ENCODE measurements at regions not wholly inside any gene's neighbourhood (a gene's known extent, or its start where the extent isn't known, plus 50 kb on each side); places are given as distances from the start of the nearest gene placed in this dataset.

DNA sequence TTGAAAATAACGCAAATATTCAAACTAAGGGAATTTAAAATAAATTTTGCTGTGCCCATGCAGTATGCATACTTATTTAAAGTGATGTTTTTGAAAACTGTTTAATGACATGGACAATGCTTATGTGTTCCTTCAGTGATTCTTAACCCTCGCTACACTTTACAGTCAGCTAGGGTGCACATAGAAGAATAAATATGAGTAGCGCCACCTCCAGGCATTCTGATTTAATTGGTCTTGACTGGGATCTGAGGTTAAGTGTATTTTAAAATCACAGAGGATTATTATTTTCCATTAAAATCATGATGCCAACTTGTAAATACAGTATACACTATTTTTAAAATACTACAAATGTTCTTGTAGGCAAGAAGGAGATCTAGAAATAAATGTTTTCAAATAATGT, 373.5 kb upstream of the ADGRL4 start:
- DNase-seq, result no peak

- no peak for DNase-seq
Measured at GRCh38 chr1:79376106-79376505, 369.6 kb upstream of the ADGRL4 start.

DNA sequence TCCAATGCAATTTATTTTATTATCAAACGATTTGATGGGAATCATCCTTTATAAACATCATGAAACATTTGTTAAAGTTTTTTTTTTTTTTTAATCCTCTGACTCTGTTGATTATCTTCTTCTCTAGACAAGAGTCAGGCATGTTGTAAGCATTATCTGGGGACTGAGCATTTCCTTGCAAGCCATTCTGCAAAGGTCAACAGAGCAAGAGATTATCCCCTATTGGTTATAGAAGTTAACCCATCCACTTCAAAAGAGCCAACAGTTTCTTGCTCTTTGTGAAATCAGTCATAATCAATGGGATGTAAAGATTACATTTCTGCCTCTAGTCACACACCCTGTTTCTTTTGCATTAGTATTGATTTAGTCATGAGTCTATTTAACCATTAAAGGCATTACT, 368.8 kb upstream of the ADGRL4 start:
- DNase-seq, result no peak

- DNase-seq, result no peak
Measured at GRCh38 chr1:79374397-79374796, 367.9 kb upstream of the ADGRL4 start.

DNA sequence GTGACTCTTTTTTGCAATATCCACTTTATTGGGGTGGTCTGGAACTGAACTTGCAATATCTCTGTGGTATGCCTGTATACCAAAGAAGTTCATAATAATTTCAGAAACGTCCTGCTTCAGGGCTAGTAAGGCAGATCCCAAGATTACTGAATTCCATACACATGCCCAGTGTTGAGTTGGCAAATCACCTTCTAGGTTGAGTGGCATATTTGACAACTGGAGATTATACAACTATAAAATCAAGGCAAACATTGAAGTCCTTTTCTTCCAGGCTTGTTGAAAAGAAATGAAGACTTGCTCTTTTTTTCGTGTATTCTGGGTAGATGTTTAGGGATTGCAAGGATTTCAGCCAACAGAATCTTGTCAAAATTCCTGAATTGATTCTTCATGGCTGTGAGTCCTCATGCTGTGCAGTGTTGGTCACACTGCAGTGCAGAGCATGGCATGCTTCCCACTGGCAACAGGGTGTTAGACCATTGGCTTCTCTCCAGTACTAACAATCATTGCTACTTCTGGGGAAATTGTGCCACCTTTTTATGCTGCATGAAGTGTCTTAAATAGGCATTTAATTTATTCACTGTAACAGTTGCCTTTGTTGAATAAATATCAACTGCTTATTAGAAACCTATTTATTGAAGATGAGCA, 367.1 kb upstream of the ADGRL4 start:
- DNase-seq, result no peak

DNA sequence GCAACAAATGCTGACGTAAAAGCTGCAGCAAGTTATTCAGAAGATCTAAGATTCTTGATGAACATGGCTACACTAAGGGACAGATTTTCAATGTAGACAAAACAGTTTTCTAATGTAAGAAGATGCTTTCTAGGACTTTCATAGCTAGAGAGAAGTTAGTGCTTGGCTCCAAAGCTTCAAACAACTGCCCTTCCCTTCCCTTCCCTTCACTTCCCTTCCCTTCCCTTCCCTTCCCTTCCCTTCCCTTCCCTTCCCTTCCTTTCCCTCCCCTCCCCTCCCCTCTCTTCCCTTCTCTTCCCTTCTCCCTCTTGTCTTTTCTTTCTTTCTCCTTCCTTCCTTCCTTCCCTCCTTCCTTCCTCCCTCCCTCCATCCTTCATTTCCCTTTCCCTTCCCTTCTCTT, 365.3 kb upstream of the ADGRL4 start:
- no peak for DNase-seq

- DNase-seq, result no peak
Measured at GRCh38 chr1:79369091-79369490, 362.6 kb upstream of the ADGRL4 start.

DNA sequence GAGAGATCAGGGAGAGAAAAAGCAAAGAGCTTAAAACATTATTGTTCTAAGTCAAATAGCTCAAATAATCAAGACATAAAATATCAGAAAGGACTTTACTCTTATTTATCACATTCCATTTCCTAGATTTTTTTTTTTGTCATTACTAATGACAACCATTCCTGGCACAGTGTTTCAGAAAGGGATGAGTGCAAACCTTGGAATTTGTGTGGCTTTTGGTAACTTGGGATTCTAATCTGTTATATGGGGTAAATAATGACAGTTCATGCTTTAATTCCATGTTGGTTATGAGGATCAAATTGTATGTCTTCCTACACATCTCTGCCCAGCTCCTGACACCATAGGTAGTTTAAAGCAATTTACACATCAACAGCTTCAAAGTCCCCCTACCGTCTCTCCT, 358.4 kb upstream of the ADGRL4 start:
- DNase-seq, result no peak

GRCh38 chr1:79363430-79363829, 356.9 kb upstream of the ADGRL4 start:
- DNase-seq, result no peak

- DNase-seq, result no peak
Measured at GRCh38 chr1:79362470-79362869, 355.9 kb upstream of the ADGRL4 start.

DNA sequence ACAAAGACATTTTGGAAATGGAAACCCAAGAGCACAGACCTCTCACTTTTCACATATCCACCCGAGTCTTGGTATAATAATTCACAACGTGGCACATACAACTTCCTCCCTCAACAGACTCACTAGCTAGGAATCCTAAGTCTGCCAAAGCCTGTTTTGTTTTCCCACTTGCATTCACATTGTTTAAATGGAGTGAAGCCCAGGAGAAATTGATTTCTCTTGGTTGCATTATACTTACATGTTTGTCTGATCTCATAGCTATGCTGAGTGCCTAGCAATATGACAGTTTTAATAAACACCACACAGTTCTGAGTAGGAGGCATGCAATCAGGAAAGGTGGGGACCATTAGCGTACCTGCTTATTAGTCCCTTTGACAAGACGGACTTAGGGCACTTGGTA, 348.6 kb upstream of the ADGRL4 start:
- no peak for DNase-seq

DNA sequence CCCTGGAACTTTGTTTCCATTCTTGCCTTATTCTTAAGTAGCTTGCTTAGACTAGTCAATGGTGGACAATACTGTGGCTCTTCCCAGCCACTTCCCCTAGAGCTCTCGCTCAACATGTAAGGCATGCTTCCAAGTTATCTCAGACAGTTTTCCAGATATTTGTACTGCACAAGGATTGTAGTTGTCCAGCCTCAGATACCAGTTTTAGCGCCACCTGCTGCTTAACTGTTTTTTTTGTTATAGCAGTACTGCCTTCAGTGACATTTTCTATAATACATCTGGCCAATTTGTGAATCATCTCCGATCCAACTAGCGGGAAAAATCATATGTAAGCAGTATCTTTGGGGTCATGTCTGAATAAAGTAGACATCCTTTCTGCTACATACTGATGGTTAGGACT, 346.7 kb upstream of the ADGRL4 start:
- DNase-seq, result no peak

GRCh38 chr1:79326875-79327274, 320.3 kb upstream of the ADGRL4 start:
- no peak for DNase-seq

GRCh38 chr1:79325705-79326104, 319.2 kb upstream of the ADGRL4 start:
- no peak for DNase-seq

- no peak for DNase-seq
Measured at GRCh38 chr1:79325126-79325525, 318.6 kb upstream of the ADGRL4 start.

DNA sequence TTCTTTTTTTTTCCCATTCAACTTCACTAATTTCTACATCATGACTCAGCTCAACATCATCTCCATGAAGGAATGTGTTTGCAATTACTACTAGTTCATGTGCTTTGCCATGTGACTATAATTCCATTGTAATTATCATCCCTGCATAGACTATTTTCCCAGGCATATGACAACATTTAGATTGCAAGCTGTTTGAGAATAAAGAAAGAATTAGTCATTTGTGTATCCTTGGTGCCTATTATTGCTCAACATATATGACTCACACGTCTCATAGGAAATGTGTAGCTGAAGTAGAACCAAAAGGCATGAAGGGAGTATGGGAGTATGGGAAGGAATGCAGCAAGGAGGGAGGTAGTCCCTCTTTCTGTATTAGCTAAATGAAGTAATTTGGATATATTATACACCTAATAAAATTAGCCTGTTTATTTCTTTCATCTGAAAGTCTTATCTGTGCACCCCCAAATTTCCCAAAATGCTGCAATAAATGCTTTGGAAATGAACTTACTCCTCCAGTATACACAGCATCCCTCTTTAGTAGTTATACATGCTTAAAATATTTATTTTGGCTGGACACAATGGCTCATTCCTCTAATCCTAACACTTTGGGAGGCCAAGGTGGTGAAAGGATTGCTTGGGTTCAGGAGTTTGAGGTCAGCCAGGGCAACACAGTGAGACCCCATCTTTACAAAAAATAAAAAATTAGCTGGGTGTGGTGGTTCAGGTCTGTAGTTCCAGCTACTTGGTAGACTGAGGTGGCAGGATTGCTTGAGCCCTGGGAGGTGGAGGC, 316.9 kb upstream of the ADGRL4 start:
- DNase-seq, result no peak

GRCh38 chr1:79322511-79323027, 316.0 kb upstream of the ADGRL4 start:
- DNase-seq, result no peak

DNA sequence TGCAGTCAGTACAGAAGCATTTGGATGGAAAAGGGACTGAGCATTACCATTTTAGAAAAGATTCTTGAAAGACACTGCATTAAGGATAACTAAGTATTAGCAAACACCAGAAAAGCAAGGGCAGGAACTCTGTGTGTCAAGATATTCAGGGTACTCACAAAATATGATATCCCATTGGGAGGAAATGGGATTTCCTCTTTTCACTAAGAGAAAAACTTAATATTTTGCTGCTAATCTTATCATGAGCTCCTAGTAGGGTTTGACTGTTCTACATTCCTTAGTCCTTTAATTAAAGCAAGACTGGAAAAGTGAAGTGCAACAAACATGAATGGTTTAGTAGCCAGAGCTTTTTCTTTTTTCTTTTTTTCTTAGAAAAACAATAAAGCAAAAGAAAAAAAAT, 305.9 kb upstream of the ADGRL4 start:
- DNase-seq, result no peak

DNA sequence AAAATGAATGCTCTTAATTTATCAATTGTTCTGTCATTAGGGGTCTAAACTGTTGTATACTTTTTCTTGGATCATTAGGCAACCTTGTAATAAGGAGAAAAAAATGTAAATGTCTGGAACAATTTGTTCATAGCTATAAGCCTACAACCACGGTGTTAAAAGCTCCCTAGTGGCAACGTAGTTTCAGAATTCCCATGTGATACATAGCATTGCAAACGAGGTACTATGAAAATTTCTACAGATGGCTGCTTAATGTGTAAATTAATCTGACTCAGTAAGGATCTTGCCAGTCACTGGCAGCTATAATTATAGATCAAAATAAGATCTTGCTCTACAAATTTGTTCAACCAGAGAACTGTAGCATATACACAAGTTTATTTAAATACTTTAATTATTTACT, 304.1 kb upstream of the ADGRL4 start:
- no peak for DNase-seq

GRCh38 chr1:79304131-79304530, 297.6 kb upstream of the ADGRL4 start:
- no peak for DNase-seq

- DNase-seq, result no peak
Measured at GRCh38 chr1:79303040-79303439, 296.5 kb upstream of the ADGRL4 start.

DNA sequence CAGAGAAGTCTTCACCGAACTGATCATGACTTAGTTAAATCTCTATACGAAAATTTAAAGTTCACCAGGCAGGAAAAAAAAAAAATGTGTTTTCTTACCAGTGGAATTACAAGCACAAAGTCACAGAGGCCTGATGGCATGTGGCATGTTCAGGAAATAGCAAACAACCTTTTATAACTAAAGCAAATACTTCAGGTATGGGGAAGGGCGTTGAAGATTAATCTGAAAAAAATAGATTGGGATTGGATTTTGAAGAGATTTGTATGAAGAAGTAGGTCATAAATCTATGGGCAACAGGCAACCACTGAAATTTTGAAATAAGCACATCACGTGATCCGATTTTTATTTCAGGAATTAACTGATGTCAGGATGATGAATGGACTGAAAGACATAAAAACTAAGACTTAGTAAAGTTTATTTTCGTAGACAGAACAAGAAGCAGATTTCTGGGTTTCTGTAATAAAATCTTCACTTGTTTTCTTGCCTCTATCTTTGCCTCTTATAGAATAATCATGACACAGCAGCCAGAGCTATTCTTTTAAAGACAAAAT, 295.9 kb upstream of the ADGRL4 start:
- DNase-seq, result no peak

- no peak for DNase-seq
Measured at GRCh38 chr1:79295967-79296366, 289.4 kb upstream of the ADGRL4 start.

GRCh38 chr1:79293611-79294010, 287.1 kb upstream of the ADGRL4 start:
- no peak for DNase-seq
